AG08396 (cell line): ENCODE measurements at regions not wholly inside any gene's neighbourhood (a gene's known extent, or its start where the extent isn't known, plus 50 kb on each side); places are given as distances from the start of the nearest gene placed in this dataset.

ENCODE experiments used
- DNase-seq: peaks from one replicate; pipeline ENCODE4 v3.0.0; 2012; ENCODE audit warnings: low spot score, mixed read lengths

DNA sequence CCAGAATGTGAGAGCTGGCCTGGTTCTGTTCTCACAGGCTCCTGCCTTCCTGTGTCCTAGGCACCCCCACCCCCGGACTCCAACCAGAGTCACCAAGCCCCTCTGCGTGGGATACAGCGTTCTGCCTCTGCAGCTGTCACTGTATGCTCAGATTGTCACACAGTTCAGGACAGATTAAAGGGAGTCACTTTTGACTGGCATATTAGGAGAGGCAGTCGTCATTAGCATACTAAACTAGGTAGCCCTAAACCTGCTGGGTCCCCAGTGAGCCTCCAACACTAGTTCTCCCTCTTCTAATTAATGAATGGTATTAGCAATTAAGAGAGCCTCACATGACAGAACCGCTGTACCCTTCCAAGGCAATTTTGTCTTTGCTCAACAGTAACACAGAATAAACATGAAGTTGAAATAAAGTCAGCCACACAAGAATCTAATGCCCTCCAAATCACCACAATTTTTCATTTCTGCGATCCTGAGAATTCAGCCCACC lies 340.2 kb downstream of the CMPK2 start:
- no peak for DNase-seq

- no peak for DNase-seq
These were observed 339.4 kb downstream of the CMPK2 start for GRCh38 chr2:6526093-6526824.

- no peak for DNase-seq
These were observed 334.4 kb downstream of the CMPK2 start for GRCh38 chr2:6531304-6531703.

DNA sequence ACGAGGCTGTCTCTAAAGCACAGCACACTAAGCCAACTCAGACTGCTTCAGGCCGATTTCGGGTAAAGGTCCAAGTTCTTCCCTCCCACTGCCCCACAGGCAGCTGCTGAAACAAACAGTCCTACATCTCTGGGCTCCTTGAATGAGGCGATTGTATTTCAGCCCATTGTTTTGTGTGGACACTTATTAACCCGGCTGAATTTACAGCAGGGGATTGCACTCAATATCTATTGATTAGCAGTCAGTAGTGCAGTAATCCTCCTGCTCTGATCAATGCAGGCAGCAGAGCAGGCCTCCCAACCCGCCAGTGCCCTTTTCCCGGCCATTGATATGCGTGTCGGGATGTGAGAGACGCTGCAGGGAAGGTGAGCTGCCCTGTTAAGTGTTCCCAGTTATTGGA lies 330.1 kb downstream of the CMPK2 start:
- no peak for DNase-seq

- DNase-seq = no peak
These were observed 327.1 kb downstream of the CMPK2 start for GRCh38 chr2:6538607-6539006.

- no peak for DNase-seq
These were observed 320.4 kb downstream of the CMPK2 start for GRCh38 chr2:6545336-6545735.

GRCh38 chr2:6545795-6546194 lies 319.9 kb downstream of the CMPK2 start:
- DNase-seq = no peak

GRCh38 chr2:6554466-6554865 lies 311.2 kb downstream of the CMPK2 start:
- DNase-seq = no peak

DNA sequence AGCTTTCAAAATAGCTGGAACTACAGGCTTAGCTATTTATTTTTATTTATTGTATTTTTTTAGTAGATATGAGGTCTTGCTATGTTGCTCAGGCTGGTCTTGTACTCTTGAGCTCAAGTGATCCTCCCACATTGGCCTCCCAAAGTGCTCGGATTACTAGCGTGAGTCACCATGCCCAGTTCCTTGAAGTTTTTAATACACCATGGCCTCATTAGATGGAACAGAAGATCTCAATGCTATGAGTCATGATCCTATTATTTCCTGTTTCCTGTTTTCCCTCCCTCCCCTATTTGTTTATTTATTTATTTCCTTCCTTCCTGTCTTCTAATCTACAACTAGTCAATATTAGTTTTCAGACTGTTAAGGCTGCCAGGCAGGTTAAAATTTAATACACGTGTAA lies 309.0 kb downstream of the CMPK2 start:
- no peak for DNase-seq

- DNase-seq = no peak
These were observed 308.0 kb downstream of the CMPK2 start for GRCh38 chr2:6557737-6558136.

- no peak for DNase-seq
These were observed 302.9 kb downstream of the CMPK2 start for GRCh38 chr2:6562771-6563170.

DNA sequence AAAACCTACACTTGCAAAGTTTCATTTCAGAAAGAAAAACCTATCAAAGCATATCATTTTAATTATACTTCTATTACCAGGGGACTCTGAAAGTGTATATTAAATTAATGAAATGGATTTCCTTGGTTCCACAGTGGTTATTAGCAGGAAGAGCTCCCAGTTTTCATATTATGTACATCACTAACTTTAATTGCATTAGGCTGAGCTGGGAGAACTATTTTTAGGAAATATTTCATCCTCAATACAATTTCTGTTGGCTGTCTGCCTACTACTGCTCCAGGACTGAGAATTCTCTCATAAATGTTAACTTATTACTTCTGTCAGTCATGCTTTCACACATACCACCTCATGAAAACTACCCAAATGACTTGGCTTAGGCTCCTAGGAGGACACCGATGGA lies 301.4 kb downstream of the CMPK2 start:
- no peak for DNase-seq

- no peak for DNase-seq
These were observed 291.6 kb downstream of the CMPK2 start for GRCh38 chr2:6574121-6574520.

DNA sequence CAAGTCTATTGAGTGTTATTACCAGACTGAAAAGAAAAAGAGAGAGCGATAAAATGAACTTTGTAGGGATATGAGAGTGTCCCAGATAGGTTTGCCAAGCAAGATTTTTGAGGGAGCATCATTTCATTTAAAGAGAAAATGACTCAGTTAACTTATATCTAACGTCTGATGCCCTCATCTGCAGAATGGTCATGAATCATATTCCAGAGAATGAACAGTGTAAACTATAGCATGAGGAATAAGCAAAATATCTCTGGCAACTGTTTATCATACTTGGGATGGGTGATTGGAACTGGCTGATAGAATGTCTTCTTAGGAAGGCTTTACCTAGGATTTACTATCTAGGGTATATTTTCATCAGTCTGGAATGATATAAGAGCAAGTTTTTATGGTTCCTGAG lies 289.4 kb downstream of the CMPK2 start:
- no peak for DNase-seq

DNA sequence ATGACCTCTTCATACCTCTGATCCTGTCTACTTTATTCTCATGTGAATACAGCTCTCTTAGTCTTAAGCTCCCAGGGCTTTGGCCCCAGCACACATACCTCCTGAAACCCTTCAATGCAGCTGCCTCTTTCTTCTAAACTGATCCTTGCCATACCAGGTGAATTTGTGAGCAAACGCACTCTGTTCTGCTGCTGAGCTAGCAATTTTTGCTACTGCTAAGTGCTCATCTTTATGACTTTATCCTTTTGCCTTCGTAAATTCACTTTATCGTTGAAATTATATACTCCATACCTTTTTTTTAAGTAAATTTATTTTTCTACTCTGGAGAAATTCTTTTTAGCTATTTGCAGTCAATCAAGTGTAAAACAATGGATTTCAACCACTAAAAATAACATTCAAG lies 287.7 kb downstream of the CMPK2 start:
- DNase-seq = no peak

GRCh38 chr2:6578416-6578815 lies 287.3 kb downstream of the CMPK2 start:
- no peak for DNase-seq

- no peak for DNase-seq
These were observed 286.4 kb downstream of the CMPK2 start for GRCh38 chr2:6579281-6579680.

GRCh38 chr2:6580982-6581381 lies 284.7 kb downstream of the CMPK2 start:
- DNase-seq = no peak

GRCh38 chr2:6589150-6589549 lies 276.6 kb downstream of the CMPK2 start:
- no peak for DNase-seq

GRCh38 chr2:6590442-6590841 lies 275.3 kb downstream of the CMPK2 start:
- DNase-seq = no peak

GRCh38 chr2:6602471-6602870 lies 263.2 kb downstream of the CMPK2 start:
- DNase-seq = no peak

DNA sequence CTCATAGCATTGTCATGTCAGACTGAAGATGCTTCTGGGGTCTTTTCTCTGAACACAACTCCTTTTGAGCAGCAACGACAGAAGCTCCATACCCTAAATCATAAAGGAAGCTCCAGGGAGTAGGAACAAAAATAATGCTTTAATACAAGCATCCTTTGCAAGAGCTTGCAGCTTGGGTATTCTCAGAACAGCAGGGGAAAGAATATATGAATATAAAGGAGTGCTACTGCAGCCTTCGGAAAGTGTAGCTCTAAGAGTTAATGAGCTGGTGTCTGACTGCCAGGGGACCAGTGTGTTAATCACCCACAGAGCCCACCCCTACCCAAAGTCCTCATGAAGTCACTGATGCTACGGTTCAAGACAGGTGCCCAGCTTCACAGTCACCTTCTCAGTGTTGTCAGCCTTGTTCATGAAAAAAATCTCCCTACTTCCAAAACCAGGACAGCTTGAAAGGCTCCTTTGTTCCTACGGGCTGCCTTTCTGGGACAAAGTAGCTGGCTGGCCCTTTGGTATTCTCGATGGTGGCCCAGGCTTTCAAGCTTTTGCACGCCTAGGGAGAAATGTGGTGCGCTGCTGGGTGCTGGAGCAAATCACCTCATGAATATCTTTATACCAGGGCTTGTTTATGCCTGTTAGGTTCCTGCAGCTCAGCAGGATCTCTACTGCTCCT lies 259.7 kb downstream of the CMPK2 start:
- DNase-seq = no peak

- no peak for DNase-seq
These were observed 247.9 kb downstream of the CMPK2 start for GRCh38 chr2:6617794-6618193.

DNA sequence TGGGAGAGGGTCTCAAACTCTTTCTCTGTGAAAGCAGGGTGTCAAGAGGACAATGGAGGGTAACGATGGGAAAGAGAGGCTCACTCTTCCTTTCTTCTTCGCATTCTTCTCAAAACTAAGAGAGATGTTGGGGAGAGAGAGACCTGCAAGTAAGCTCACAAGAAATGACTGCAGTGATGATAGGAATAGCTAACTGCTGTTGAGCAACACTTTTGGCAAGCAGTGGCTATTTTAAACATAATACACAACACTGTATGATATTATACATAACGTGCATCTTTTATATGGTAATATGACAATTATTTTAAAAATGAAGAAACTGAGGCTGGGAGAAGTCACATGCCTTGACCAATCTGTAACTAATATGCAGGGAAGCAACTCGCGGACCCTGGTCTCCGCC lies 247.5 kb downstream of the CMPK2 start:
- DNase-seq = no peak
